Endodermal cell (in vitro differentiated cells): ENCODE measurements at regions not wholly inside any gene's neighbourhood (a gene's known extent, or its start where the extent isn't known, plus 50 kb on each side); places are given as distances from the start of the nearest gene placed in this dataset.

Experiments used
- DNase-seq: peaks from one replicate; pipeline ENCODE4 v3.0.0-alpha.2; 2017
- H3K27ac ChIP-seq: 2 replicates; pipeline ENCODE4 v1.5.1; 2013; ENCODE audit warnings: mild to moderate bottlenecking, low read depth, low read length, moderate library complexity
- H3K27me3 ChIP-seq: 2 replicates; pipeline ENCODE4 v1.6.1; 2013; ENCODE audit warnings: mild to moderate bottlenecking, low read length, moderate library complexity; ENCODE audit not compliant: insufficient read depth, control insufficient read depth, poor library complexity, severe bottlenecking
- H3K36me3 ChIP-seq: 2 replicates; pipeline ENCODE4 v1.7.0; 2013; ENCODE audit warnings: mild to moderate bottlenecking, low read length, moderate library complexity; ENCODE audit not compliant: control insufficient read depth, insufficient read depth
- H3K4me1 ChIP-seq: one replicate; pipeline ENCODE4 v1.7.0; 2013; ENCODE audit warnings: low read length; ENCODE audit not compliant: control insufficient read depth, insufficient read depth
- H3K4me3 ChIP-seq: 2 replicates; pipeline ENCODE4 v1.5.1; 2013; ENCODE audit warnings: mild to moderate bottlenecking, low read length, moderate library complexity
- H3K9ac ChIP-seq: 2 replicates; pipeline ENCODE4 v1.6.1; 2013; ENCODE audit warnings: mild to moderate bottlenecking, low read length, moderate library complexity; ENCODE audit not compliant: poor library complexity, severe bottlenecking; ENCODE audit errors: extremely low read depth
- H3K9me3 ChIP-seq: 2 replicates; pipeline ENCODE4 v1.6.1; 2013; ENCODE audit warnings: mild to moderate bottlenecking, low read length, moderate library complexity; ENCODE audit not compliant: control insufficient read depth
- H3K27ac Mint-ChIP-seq: 2 replicates; pipeline ENCODE4 v1.8.0; 2020; ENCODE audit warnings: mixed read lengths
- H3K27me3 Mint-ChIP-seq: 2 replicates; pipeline ENCODE4 v1.8.0; 2021; ENCODE audit warnings: mild to moderate bottlenecking, mixed read lengths; ENCODE audit not compliant: insufficient read depth
- H3K36me3 Mint-ChIP-seq: 2 replicates; pipeline ENCODE4 v1.8.0; 2020; ENCODE audit warnings: low read depth, mixed read lengths
- H3K4me1 Mint-ChIP-seq: 2 replicates; pipeline ENCODE4 v1.8.0; 2020; ENCODE audit warnings: mixed read lengths
- H3K4me3 Mint-ChIP-seq: 2 replicates; pipeline ENCODE4 v1.8.0; 2020; ENCODE audit warnings: mild to moderate bottlenecking, moderate library complexity, mixed read lengths
- H3K9me3 Mint-ChIP-seq: 2 replicates; pipeline ENCODE4 v1.8.0; 2020; ENCODE audit warnings: mild to moderate bottlenecking, mixed read lengths
- CTCF ChIP-seq: fragments of 200-600 bp; sonication (generic); conservative IDR thresholded peaks from 2 replicates; pipeline ENCODE4 v1.5.0; 2021; ENCODE audit warnings: antibody characterized with exemption, mild to moderate bottlenecking
- WGBS, 2 experiments: methylation state at CpG; one replicate each; pipeline versions ENCODE4 v1.1.5 to v1.1.7; 2013; ENCODE audit warnings: missing lambda C conversion rate in 2 of 2, mixed read lengths in 1 of 2; ENCODE audit not compliant: insufficient coverage in 1 of 2, insufficient read length in 1 of 2; 5-methylcytosine and 5-hydroxymethylcytosine counted together

- TF ChIP-seq CTCF, result no peak
- peaks cover 20% of the 10 kb centered on the region for H3K4me1 Mint-ChIP-seq
- peaks cover 4% of the 10 kb centered on the region for H3K4me1 ChIP-seq
- no peaks in the 10 kb centered on the region for H3K36me3 ChIP-seq
- 93 to 95% methylated on average over 3 of the region's 3 CpGs for WGBS, 2 experiments
- no peaks in the 10 kb centered on the region for H3K36me3 Mint-ChIP-seq
- no peaks in the 10 kb centered on the region for H3K27me3 ChIP-seq
- H3K9ac ChIP-seq, result no peak overlapping the region
- peaks cover 10% of the 10 kb centered on the region for H3K27me3 Mint-ChIP-seq
- H3K4me3 ChIP-seq, result no peak overlapping the region
- no peak for DNase-seq
- no peak overlapping the region for H3K27ac ChIP-seq
- no peak overlapping the region for H3K27ac Mint-ChIP-seq
- peaks cover 8% of the 10 kb centered on the region for H3K9me3 Mint-ChIP-seq
- no peak overlapping the region for H3K4me3 Mint-ChIP-seq
- no peaks in the 10 kb centered on the region for H3K9me3 ChIP-seq
Observed at GRCh38 chr10:84763965-84764364, 435.6 kb downstream of the CCSER2 start.

- no peak overlapping the region for H3K4me3 Mint-ChIP-seq
- Histone ChIP-seq H3K36me3 (no peaks in the 10 kb centered on the region), H3K9ac (no peak overlapping the region), H3K27me3 (no peaks in the 10 kb centered on the region), H3K4me3 (no peak overlapping the region), H3K9me3 (no peaks in the 10 kb centered on the region), H3K27ac (no peak overlapping the region), H3K4me1 (peaks cover 4% of the 10 kb centered on the region)
- peaks cover 8% of the 10 kb centered on the region for H3K9me3 Mint-ChIP-seq
- peaks cover 20% of the 10 kb centered on the region for H3K4me1 Mint-ChIP-seq
- no peaks in the 10 kb centered on the region for H3K36me3 Mint-ChIP-seq
- 91 to 95% methylated on average over 2 of the region's 2 CpGs for WGBS, 2 experiments
- no peak for DNase-seq
- peaks cover 13% of the 10 kb centered on the region for H3K27me3 Mint-ChIP-seq
- no peak overlapping the region for H3K27ac Mint-ChIP-seq
- no peak for TF ChIP-seq CTCF
Observed at GRCh38 chr10:84765086-84765485, 436.7 kb downstream of the CCSER2 start.

GRCh38 chr10:84765656-84766055 is 437.3 kb downstream of the CCSER2 start:
- H3K9me3 Mint-ChIP-seq, result peaks cover 8% of the 10 kb centered on the region
- Histone ChIP-seq H3K4me3 (no peak overlapping the region), H3K27me3 (no peaks in the 10 kb centered on the region), H3K9me3 (no peaks in the 10 kb centered on the region), H3K36me3 (no peaks in the 10 kb centered on the region), H3K4me1 (peaks cover 4% of the 10 kb centered on the region), H3K27ac (no peak overlapping the region), H3K9ac (no peak overlapping the region)
- DNase-seq, result no peak
- no peaks in the 10 kb centered on the region for H3K36me3 Mint-ChIP-seq
- H3K4me1 Mint-ChIP-seq, result peaks cover 20% of the 10 kb centered on the region
- TF ChIP-seq CTCF, result no peak
- H3K27me3 Mint-ChIP-seq, result peaks cover 15% of the 10 kb centered on the region
- H3K4me3 Mint-ChIP-seq, result no peak overlapping the region
- H3K27ac Mint-ChIP-seq, result no peak overlapping the region
